ENCODE measurements at regions not wholly inside any gene's neighbourhood (a gene's known extent, or its start where the extent isn't known, plus 50 kb on each side); places are given as distances from the start of the nearest gene placed in this dataset.

- Histone ChIP-seq H3K27me3 (ENCODE audit: low read length) (no peaks in the 10 kb centered on the region), H3F3A (ENCODE audit: insufficient read depth) (peaks cover 9% of the 10 kb centered on the region), H3K27ac (ENCODE audit: low read depth, low read length) (no peak overlapping the region), H3K4me2 (ENCODE audit: low read depth, low read length, poor library complexity, severe bottlenecking) (no peak overlapping the region), H3K79me2 (ENCODE audit: insufficient read depth, low read length) (no peaks in the 10 kb centered on the region), H3K9ac (ENCODE audit: low read length) (no peak overlapping the region), H3K9me3 (ENCODE audit: insufficient read depth, low read length) (no peaks in the 10 kb centered on the region), H3K4me3 (ENCODE audit: insufficient read depth, low read length, poor library complexity, severe bottlenecking) (no peak overlapping the region), H2AFZ (ENCODE audit: low read depth, low read length, severe bottlenecking) (no peak overlapping the region), H4K20me1 (ENCODE audit: low read depth, low read length) (no peaks in the 10 kb centered on the region), H3K36me3 (ENCODE audit: low read length) (no peaks in the 10 kb centered on the region), H3K9me2 (replicated peaks; ENCODE audit: insufficient read depth, low read length) (no peaks in the 10 kb centered on the region)
- TF ChIP-seq CTCF (IDR thresholded peaks at IDR 0.05; ENCODE audit: insufficient read depth, low read length, poor library complexity, severe bottlenecking), result no peak
Measured at GRCh38 chrX:9345957-9346356, 118.9 kb upstream of the TBL1X start.

- no peak overlapping the region for H3K9ac ChIP-seq (ENCODE audit: low read length)
- no peak overlapping the region for H2AFZ ChIP-seq (ENCODE audit: low read depth, low read length, severe bottlenecking)
- H3K4me2 ChIP-seq (ENCODE audit: low read depth, low read length, poor library complexity, severe bottlenecking), result no peak overlapping the region
- H3K27me3 ChIP-seq (ENCODE audit: low read length), result no peaks in the 10 kb centered on the region
- H4K20me1 ChIP-seq (ENCODE audit: low read depth, low read length), result no peaks in the 10 kb centered on the region
- peaks cover 6% of the 10 kb centered on the region; the same call in 1 of the 2 replicates for H3F3A ChIP-seq (ENCODE audit: insufficient read depth)
- no peak overlapping the region for H3K4me3 ChIP-seq (ENCODE audit: insufficient read depth, low read length, poor library complexity, severe bottlenecking)
- H3K79me2 ChIP-seq (ENCODE audit: insufficient read depth, low read length), result no peaks in the 10 kb centered on the region
- TF ChIP-seq CTCF (IDR thresholded peaks at IDR 0.05; ENCODE audit: insufficient read depth, low read length, poor library complexity, severe bottlenecking) (no peak), EZH2phosphoT487 (conservative IDR thresholded peaks at IDR 0.05; ENCODE audit: low read length) (no peak)
- H3K9me3 ChIP-seq (ENCODE audit: insufficient read depth, low read length), result no peaks in the 10 kb centered on the region
- no peaks in the 10 kb centered on the region for H3K36me3 ChIP-seq (ENCODE audit: low read length)
- no peak overlapping the region for H3K27ac ChIP-seq (ENCODE audit: low read depth, low read length)
- no peaks in the 10 kb centered on the region for H3K9me2 ChIP-seq (replicated peaks; ENCODE audit: insufficient read depth, low read length)
Measured at GRCh38 chrX:9349572-9350494, 115.0 kb upstream of the TBL1X start.

- Histone ChIP-seq H3K27ac (ENCODE audit: low read depth, low read length) (0 out of 2 replicates have a peak overlapping the region, but pooled peaks have one; percentile 23), H3K27me3 (ENCODE audit: low read length) (no peaks in the 10 kb centered on the region), H3K79me2 (ENCODE audit: insufficient read depth, low read length) (no peaks in the 10 kb centered on the region), H3K9me3 (ENCODE audit: insufficient read depth, low read length) (no peaks in the 10 kb centered on the region), H3K4me2 (ENCODE audit: low read depth, low read length, poor library complexity, severe bottlenecking) (no peak overlapping the region), H3K9ac (ENCODE audit: low read length) (no peak overlapping the region), H2AFZ (ENCODE audit: low read depth, low read length, severe bottlenecking) (no peak overlapping the region), H3F3A (ENCODE audit: insufficient read depth) (peaks cover 6% of the 10 kb centered on the region; the same call in 1 of the 2 replicates), H3K4me3 (ENCODE audit: insufficient read depth, low read length, poor library complexity, severe bottlenecking) (no peak overlapping the region), H3K36me3 (ENCODE audit: low read length) (no peaks in the 10 kb centered on the region), H4K20me1 (ENCODE audit: low read depth, low read length) (no peaks in the 10 kb centered on the region), H3K9me2 (replicated peaks; ENCODE audit: insufficient read depth, low read length) (no peaks in the 10 kb centered on the region)
- TF ChIP-seq CTCF (IDR thresholded peaks at IDR 0.05; ENCODE audit: insufficient read depth, low read length, poor library complexity, severe bottlenecking), result no peak
- no peak for TF ChIP-seq EZH2phosphoT487 (conservative IDR thresholded peaks at IDR 0.05; ENCODE audit: low read length)
Measured at GRCh38 chrX:9351126-9351525, 113.7 kb upstream of the TBL1X start.

Measured in SU-DHL-6 (cell line).